Stimulated activated CD8-positive, alpha-beta memory T cell treated with anti-CD3 and anti-CD28 coated beads, Interleukin-2, amount 100 ng/mL, for 48 hours (primary cell): ENCODE measurements at regions not wholly inside any gene's neighbourhood (a gene's known extent, or its start where the extent isn't known, plus 50 kb on each side); places are given as distances from the start of the nearest gene placed in this dataset.

Experiments
- DNase-seq, 2 donors: peaks; one replicate each; pipeline ENCODE4 v3.0.0-alpha.2; 2020; ENCODE audit warnings: low read depth in 2 of 2

DNA sequence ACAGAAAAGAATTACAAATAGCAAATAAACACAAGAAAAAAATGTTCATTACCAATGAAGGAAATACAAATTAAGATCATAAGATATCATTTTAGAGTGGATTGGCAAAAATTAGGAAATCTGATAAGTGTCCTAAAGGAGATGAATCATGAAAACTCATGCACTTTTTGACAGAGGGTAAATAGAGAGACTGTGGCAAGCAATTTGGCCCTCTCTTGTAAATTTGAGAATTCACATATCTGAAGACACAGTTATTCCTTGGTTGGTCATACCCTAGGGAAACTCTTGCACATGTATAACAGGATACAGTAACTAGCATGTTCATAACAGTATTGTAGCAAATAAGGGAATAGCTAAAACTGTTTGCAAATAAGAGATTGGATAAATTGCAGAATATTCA, 246.0 kb upstream of the GADL1 start:
- no peak for DNase-seq

DNA sequence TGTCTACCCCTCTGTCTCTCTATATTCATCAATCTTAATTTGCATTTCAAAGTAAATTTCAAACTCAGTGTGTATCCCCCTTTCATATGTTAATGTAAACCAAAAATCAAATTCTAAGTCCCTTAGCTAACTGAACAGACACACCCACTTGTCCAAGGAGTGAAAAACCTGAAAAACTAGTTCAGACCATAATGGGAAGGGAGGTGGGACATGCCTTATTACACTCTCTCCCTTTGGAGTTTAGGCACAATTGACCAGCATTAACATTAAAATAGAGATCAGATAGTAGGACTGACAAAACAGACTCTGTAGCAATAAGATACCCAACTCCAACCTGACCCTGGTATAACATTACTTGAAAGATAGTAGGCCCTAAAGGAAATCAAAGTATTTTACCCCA, 247.7 kb upstream of the GADL1 start:
- DNase-seq, result no peak

DNA sequence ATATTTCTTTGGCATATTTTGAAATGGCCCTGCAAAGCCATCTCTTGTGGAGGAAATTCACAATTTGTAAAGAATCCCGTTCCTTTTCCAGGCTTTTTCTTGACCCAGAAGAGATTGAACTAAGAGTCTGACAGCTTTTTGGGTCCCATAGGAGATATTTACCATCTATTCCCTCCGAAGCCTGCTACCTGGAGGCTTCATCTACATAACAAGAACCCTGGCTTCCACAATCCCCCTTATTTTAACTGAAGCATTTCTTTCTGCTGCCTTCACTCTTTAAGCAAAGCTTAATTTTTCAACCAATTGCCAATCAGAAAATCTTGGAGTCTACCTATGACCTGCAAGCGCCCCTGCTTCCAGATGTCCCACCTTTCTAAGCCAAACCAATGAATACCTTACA, 248.1 kb upstream of the GADL1 start:
- DNase-seq, result no peak

DNA sequence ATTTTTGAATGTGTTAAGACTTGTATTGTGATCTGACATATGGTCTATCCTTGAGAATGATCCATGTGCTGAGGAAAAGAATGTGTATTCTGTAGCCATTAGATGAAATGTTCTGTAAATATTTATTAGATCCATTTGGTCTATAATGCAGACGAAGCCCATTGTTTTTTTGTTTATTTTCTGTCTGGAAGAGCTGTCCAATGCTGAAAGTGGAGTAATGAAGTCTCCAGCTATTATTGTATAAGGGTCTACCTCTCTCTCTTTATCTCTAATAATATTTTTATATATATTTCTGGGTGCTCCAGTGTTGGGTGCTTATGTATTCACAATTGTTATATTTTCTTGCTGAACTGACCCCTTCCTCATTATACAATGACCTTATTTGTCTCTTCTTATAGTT, 250.6 kb upstream of the GADL1 start:
- DNase-seq, result no peak

DNA sequence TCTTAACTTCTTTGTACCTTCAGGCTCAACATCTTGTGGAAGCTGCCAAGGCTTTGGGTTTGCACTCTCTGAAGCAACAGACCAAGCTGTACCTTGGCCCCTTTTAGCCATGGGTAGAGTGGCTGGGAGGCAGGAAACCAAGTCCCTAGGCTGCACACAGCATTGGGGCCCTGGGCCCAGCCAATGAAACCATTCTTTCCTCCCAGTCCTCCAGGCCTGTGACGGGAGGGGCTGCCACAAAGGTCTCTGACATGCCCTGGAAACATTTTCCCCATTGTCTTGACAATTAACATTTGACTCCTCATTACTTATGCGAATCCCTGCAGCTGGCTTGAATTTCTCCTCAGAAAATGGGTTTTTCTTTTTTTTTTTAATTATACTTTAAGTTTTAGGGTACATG, 253.1 kb upstream of the GADL1 start:
- no peak for DNase-seq

DNA sequence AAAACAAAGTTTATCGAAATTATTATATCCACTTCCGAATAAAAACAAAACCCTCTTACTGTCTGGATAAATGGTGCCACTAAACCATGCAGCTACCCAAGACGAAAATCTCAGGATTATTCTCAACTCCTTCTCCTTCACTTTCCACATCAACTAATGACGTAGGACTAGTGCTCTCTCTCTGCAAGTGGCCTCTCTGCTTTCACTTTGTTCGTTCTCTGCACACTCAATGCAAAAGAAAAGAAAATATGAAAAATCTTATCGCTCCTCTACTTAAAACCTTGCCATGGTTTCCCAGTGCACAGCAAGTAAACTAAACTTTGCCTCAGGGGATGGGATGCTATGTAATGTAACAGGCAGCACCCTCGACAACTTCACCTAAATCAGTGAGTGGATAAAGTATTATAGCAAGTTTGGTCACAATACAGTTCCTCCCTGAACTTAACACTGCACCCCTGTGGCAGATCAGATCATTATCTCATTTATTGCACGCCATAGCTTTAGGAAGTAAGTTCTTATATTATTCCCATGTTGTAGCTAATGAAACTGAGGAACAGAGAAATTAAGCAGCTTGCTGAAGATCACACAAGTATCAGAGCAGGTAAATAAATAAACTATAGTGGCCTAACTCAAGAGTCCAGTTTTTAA, 262.7 kb upstream of the GADL1 start:
- no peak for DNase-seq

DNA sequence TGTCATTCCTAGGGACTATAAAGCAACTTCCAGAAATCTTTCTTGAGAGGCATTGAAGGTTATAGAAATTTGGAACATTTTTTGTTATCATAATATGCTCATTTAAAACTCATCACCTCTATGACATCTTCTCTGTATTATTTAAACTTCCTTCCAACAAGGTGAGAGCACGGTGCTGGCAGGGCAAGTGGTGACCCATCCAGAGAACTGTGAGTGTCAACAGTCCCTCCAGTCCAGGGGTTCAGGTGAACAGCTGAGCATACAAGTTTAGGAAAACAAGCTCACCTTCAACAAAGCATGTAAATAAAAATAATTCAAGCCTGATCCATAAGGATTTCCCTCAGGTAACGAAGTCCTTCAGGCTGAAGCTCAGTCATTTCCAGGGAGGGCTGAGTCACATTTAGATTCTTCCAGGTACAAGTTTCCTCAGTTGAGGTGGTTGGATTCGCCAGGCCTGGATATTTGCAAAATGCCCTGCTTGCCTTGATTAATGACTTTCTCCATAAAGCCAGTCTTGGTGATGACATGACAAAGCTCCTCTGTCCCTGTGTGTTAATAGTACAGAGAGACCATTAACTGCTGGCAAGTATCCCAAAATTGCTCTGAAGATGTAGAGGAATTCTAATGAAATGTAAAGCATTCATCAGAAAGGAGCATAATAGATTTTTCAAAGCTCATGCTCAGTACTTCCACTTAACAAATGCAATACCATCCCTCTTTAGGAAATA, 263.6 kb upstream of the GADL1 start:
- no peak for DNase-seq

DNA sequence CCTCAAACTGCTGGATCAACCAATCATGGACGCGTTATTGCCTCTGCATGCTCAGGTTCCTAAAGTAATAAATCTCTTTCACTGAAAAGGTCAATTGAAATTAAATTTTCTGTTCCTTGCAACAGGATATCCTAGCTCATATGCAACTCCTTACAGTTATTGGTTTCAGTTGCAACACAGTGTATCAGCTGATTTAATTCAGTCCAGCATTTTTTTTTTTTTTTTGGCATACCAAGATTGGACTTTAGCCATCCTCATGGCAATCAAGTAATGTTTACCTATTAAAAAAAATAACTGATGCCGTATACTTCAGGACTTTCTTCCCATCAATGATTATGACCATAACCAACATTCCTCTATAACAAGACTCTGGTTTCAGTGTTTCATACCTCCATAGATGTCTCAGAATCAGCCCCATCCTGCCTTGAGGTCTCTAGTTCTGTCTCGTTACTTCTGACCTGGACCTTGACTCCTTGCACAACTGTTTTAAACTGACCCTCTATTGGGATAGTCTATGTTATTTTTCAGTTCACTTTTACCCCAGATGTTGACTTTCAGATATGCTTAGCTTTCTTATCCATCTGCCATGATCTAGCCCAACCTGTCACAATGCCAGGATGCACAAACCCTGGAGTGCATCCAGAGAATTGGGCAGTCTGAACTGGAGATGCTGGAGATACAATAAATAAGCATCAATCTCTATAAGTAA, 265.0 kb upstream of the GADL1 start:
- no peak for DNase-seq

DNA sequence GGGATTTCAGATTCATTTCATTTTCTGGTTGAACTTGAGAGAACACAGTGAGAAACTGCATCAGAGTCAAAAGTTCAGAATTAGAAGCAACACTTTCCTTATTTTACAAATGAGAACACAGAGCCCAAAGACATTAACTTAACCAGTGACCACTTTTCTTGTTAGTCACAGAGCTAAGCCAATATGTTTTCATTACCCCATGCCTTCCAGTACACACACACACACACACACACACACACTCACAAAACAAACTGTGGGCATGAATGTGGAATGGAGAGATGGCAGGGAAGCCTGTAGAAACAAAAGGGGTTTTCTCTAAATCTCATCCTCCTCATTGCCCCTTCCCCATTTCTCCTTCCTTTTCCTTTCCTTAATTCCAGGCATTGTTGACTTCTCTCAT, 267.4 kb upstream of the GADL1 start:
- DNase-seq, result no peak

DNA sequence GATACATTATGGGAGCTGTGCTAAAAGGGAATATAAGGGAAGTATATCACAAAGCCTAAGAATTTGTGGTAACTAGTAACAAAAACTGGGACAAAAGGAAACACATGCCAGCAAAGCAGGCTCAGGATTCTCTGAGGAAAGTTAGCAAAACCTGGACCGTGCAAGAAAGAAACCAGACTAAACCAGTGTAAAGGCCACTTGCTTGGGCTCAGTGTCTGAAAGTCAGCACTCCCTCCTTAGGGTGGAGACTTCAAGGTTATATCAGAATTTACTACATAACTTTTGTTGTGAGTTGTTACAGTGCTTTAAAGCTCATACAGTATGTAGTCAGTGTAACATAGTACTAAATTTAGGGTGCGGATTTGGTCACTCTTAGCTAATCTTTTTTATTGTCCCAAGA, 269.9 kb upstream of the GADL1 start:
- DNase-seq, result no peak

DNA sequence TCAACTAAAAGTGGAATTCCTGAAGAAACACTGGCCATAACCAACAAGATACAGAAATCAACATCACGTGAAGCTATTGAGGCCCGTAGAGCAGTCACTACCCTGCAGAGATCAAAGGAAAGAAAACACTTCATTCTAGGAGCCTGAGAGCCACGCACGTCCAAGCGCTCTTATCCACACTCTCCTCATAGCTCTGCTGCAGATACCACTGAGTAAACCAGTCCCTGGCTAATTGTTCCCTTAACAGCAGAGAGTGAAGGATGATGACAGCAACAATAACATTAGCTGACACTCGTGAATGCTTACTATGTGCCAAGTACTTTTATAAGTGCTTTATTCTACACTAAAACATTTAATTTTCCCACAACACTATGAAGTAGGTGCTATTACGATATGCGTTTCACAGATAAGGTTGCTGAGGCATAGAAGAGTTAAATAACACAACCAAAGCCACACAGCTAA, 271.0 kb upstream of the GADL1 start:
- no peak for DNase-seq

DNA sequence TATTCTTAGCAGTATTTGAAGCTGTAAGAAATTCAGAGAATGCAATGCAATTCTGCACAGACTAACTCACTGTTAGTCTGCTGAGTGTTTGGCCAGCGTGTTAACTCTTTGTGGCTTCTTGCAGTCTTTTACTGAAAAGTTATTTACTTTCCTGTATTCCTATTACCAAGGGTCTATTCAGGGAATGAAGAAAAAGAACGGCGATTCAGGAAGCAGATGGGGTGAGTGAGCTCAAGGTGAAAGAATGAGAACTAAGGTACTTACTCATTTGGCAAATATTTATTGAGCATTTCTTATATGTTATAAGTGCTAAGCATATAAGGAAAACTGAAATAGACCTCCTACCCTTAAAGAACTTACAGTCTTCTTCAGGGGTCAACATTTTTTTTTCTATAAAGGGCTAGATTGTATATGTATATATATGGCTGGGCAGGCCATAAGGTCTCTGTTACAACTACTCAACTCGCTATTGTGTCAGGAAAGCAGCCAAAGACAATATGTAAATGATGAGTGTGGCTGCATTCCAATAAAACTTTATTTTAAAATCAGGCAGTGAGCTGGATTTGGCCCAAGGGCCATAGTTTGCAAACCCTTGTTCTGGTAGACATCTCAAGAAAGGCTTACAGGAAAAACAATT, 271.9 kb upstream of the GADL1 start:
- DNase-seq, result no peak

DNA sequence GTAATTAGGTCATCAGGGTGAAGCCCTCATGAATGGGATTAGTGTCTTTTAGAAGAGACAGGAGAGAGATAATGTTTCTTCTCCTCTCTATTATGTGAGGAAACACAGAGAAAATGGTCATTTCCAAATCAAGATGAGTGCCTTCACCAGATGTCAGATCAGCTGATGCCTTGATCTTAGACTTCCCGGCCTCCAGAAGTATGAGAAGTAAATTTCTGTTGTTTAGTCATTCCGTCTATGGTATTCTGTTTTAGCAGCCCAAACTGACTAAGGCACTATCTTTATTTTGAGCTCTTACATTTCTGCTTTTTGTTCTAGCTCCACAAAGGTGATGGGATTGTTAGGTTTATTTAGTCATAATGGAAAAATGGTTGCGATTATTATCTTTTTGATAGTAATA, 273.2 kb upstream of the GADL1 start:
- no peak for DNase-seq

DNA sequence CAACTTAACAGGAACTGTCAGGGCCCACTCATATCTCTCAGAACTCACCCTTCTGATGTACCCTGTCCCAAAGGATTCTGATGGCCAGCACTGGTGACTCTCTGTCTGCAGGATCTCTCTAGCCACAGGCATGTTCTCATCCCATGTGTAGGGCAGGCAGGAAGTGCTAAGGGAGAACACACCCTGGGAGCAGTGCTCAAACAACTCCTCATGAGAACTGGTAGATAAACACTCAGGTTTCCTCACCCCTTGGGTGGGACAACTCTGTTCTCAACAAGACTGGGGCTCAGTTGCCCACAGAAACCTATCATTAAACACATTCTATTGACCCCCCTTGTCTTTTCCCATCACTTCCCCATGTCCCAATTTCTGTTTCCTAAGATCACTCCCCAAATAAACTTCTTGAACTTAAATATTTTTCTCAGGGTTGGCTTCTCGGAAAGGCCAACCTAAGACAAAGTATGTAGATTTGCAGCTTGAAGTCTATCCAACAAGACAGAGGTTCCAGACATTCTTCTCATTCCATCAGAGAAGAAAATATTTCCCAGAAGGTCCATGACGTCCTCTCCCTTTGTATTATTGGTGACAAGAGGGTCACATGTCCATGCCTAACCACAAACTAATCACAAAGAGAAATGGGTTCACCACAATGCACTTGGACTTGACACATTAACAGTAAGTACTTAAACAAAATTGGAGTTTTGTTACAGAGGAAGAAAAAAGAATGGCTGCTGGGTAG, 276.6 kb upstream of the GADL1 start:
- DNase-seq, result no peak

DNA sequence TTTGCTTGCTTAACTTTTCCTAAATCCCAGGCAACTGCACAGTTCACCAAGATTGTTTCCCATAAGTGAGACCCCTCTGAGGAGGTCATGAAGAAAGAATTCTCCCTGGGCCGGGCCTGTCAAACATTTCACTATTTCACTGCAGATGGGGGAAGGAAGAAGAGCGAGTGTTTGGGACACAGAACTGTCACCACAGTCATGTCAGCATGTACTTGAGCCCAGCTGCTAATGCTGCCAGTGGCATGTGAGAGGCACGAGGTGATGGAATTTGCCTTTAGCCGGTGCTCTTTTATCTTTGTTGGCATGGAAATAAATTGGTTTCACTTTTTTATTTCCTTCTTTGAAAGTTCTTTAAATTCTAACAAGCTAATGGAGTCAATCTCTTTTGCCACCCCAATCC, 277.9 kb upstream of the GADL1 start:
- DNase-seq, result no peak

DNA sequence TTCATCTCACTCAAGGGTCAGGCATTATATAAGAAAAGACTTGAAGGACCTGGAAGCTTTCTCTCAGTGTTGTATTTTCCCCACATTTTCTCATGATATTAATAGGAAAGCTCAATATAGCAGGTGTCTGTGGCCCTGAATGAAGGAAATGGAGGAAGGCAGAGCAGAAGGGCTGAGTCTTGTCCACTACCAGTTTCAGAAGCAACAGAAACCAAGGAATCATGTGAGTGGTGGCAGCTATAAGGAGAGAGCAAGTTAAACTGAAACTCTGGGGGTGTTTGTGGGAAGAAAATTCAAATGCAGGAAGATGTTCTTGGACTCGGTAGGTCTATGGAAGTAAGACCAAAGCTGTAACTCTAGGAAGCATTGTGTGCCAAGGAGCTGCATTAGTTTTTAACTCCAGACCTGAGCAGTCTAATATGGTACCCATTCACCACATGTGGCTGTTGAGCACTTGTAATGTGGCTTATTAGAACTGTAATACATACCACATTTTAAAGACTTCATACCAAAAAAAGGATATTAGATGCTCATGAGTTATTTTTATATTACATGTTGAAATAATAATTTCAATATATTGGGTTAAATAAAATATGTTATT, 278.8 kb upstream of the GADL1 start:
- no peak for DNase-seq

DNA sequence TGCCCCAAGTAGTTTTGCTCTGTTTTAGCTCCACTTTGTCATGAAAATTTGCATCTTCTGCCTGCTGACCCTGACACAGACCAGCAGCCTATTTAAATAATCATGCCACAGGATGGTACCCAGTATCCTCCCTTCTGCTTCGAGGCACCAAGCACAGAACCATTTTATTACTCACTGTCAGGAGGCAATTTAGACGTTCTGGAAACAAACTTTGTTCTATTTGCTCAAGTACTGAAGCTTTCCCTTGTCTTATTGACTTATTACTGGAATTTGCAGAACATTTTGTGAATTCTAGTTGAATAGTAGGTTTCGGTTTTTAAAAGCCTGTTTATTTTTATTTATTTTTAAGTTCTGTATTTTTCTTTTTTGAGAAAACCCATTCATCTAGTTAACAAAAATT, 279.6 kb upstream of the GADL1 start:
- DNase-seq, result no peak

DNA sequence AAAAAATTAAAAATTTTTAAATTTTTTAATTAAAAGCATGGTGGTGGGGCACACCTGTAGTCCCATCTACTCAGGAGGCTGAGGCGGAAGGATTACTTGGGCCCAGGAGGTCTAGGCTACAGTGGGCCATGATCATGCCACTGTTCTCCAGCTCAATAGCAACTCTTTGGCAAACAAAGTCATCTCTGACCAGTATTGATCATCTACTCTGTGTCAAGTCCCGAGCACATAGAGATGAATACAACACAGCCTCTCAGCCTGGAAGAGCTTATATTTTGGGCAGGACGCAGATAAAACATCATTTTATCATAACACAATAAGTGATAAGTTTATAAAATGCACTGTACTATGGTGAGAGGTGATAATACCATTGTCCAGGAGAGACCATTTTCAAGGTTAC, 281.6 kb upstream of the GADL1 start:
- DNase-seq, result no peak

DNA sequence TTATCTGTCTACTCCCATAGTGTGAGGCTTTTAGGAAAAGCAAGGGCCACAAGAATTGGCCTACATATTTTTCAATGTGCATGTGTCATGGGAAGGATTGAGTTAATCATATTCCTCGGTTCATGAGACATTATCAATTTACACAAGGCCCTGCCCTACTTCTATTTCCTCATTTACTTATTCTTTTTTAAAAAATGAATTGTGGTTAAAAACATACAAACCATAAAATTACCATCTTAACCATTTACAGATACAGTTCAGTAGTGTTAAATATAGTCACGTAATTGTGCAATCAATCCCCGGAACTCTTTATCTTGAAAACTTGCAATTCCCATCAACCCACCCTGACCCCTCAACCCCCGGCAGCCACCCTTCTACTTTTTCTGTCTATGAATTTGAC, 284.0 kb upstream of the GADL1 start:
- no peak for DNase-seq

DNA sequence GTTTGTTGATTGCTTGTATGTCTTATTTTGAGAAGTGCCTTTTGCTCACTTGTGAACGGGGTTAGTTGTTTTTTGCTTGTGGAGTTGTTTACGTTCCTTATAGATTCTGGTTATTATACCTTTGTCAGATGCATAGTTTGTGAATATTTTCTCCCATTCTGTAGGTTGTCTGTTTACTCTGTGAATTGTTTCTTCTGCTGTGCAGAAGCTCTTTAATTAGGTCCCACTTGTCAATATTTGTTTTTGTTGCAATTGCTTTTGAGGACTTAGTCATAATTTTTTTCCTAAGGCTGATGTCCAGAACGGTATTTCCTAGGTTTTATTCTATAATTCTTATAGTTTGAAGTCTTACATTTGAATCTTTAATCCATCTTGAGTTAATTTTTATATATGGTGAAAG, 285.3 kb upstream of the GADL1 start:
- DNase-seq, result no peak

DNA sequence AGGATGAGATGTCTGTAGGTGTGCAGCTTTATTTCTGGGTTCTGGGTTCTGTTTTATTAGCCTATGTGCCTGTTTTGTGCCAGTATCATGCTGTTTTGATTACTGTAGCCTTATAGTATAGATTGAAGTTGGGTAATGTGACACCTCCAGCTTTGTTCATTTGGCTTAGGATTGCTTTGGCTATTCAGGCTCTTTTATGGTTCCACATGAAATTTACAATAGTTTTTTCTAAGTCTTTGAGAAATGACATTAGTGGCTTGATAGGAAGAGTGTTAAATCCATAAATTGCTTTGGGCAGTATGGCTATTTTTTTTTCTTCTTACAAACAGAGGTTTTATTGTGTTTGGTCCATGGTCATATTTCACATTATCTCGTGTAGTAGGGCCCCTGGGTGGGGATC, 285.8 kb upstream of the GADL1 start:
- DNase-seq, result no peak

DNA sequence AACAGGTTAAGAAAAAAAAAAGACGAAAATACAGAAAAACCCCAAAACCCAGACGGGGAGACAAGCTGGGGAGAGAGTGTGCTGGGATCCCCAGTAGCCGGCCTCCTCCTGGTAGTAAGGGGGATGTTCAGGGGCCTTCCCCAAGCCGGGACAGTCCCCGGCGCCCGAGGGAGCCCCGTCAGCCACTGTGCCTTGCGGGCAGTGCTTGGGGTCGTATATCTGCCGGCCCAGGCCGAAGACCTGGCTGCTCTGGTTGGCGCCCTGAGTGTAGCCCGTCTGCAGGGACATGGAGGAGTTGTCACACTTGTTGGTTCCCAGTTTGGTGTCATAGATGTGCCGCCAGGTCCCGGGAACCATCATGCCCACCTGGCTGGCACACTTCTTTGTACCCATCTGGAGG, 287.2 kb upstream of the GADL1 start:
- no peak for DNase-seq
